HG03378 (cell line): ENCODE measurements at regions not wholly inside any gene's neighbourhood (a gene's known extent, or its start where the extent isn't known, plus 50 kb on each side); places are given as distances from the start of the nearest gene placed in this dataset.
"Not testable (repeated sequence)": the region's sequence is repeated elsewhere in the genome, so short reads cannot be mapped to it uniquely, and the experiment has no call there.

Experiments used
- ATAC-seq: cut with Tn5 transposase; IDR thresholded peaks from one replicate; pipeline ENCODE4 v1.9.1; 2021; ENCODE audit warnings: mild to moderate bottlenecking, moderate library complexity; ENCODE audit not compliant: unreplicated experiment

DNA sequence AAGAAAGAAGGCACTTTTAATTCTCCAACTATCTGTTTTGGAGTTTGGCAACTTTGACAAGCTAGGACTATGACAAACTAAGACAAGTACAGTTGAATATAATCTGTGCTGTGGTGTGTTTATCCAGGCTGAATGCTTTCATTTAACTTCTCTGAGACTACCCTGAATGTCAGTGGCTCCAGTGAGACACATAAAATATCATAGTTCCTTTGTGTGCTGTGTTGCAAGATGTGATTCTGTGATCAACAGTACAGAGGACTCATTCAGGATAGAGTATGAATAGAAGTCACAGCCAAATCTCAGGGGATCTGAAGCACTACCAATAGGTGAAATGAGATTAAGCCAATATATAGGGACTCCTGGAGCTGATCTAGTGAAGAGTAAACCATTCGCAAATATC is 876.9 kb upstream of the FBXO33 start:
- no peak for ATAC-seq

DNA sequence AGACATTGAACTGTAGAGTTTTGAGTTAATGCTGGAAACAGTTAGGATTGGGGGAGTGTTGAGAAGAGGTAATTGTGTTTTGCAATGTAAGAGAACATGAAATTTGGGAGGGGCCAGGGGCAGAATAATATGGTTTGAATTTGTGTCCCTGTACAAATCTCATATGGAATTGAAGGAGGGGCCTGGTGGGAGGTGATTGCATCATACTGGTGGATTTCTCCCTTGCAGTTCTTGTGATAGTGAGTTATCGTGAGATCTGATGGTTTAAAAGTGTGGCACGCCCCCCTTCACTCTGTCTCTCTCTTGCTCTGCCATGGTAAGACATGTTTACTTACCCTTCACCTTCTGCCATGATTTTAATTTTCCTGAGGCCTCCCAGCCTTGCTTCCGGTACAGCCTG is 876.0 kb upstream of the FBXO33 start:
- no peak for ATAC-seq

- ATAC-seq = no peak
Observed at GRCh38 chr14:40296821-40297220, 864.6 kb upstream of the FBXO33 start.

GRCh38 chr14:40292664-40293063 is 860.4 kb upstream of the FBXO33 start:
- ATAC-seq = no peak

- ATAC-seq = no peak
Observed at GRCh38 chr14:40282196-40282595, 850.0 kb upstream of the FBXO33 start.

DNA sequence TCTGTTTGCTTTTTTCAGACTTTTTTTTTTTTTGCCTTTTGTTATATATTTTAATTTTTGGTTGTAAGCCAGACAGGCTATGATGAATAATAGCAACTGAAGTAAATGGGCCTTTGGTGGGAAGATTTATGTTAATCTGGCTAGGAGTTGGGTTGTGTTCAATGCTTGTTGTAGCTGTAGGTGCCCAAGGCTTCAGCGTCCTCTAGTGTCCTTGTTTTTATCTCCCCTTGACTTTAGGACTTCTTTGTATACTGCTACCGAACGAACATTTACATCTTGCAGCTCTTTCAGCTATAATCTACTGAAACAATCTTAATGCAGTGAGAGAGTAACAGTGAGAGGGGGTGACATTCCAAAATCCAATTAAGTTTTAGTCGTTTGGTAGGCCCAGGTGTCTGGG is 848.4 kb upstream of the FBXO33 start:
- no peak for ATAC-seq

- ATAC-seq = no peak
Observed at GRCh38 chr14:40273417-40273816, 841.2 kb upstream of the FBXO33 start.

- no peak for ATAC-seq
Observed at GRCh38 chr14:40271480-40271879, 839.2 kb upstream of the FBXO33 start.

DNA sequence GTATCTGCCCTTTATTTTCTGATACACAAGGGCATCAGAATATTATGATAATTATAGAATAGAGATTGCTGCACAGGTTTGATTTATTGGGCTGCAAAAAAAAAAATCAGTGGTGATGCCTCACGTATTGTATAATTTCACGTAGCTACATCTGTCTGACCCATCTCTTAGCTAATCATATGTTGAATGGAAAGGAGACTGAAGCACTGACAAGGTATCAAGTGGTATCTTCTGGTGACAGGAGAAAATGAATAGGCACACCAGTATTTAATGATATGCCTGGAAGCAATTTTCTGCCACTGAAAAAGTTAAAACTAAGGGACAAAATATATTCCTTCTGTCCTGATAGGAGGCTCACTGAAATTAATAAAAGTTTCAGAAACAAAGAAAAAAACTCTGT is 837.2 kb upstream of the FBXO33 start:
- ATAC-seq = no peak

DNA sequence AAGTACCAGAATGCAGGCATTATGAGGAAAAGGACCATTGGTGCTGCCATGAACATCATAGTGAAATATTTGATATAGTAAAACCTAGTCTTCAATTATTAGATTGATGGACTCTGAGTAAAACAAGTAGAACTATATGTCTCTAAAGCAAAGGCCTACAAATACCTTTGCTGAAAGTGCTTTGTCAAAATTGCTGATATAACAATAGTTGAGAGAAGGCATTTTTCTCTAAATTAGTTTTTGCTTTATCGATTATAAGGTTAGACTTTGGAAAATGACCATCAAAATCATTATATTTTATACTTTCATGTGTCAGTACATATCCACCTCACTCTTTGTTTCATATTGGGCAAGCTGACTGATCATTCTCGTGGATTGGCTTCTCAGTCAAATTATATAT is 836.0 kb upstream of the FBXO33 start:
- ATAC-seq = no peak

- ATAC-seq = no peak
Observed at GRCh38 chr14:40265096-40265495, 832.9 kb upstream of the FBXO33 start.

DNA sequence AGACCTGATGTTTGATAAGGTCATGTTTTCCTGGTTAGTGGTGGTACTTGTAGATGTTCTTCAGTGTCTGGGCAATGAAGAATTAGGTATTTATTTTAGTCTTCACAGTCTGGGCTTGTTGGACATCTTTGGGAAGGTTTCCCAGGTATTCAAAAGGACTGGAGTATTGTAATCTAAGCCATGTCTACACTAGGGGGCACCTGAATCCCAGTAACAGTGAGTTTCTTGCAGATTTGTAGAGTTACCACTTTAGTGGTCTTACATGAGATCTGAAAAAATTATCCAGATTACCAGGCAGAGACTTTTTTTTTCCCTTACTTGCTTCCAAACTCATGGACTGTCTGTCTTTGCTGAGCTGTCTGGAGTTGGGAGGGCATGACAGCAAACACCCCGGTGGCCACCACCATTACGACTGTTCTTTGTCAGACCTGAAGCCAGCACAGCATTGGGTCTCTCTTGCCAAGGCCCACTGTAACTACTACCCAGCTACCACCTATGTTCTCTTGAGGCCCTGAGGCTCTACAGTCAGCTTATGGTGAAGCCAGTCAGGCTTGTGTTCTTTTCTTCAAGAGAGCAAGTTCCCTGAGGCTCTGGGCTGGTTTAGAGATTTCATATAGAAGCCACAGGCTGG is 820.7 kb upstream of the FBXO33 start:
- ATAC-seq = no peak

DNA sequence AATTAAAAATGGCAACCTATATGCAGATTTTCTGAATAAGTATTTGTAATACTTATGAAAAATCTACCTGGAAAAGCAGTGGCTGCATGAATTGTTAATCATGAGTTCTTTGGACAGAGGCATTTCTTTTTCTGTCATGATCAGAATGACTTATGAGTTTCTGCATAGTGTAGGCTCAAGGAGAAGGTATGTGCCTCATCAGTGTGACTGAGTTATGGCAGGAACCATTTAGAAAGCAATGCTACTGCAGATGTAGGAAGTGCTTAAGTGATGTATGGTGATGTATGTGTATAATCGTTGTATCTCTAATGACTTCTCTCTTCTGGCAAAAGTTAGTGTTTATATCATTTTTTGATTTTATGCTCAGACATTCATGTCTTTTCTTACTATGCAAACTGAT is 816.4 kb upstream of the FBXO33 start:
- no peak for ATAC-seq

DNA sequence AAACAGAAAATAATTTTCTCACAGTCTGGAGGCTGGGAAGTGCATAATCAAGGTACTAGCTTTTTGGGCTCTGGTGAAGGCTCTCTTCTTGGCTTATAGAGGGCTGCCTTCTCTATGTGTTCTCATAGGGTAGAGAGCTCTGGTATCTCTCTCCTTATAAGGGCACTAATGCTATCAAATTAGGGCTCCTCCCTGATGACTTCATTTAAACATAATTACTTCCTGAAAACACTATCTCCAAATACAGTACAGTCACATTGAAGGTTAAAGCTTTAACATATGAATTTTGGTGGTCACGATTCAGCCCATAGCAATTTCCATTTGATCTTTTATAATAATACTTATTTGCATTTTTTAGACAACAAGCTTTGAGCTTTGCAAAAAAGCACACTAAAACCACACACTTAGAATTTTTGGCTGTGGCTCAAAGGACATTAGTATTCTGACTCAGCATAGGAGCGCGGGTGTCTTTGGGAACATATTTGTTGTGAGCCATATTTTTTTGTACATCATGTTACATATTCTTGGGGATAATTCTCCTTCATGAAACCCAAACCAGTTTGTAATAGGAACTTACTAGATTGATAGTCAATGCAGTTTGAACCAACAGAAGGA is 808.1 kb upstream of the FBXO33 start:
- ATAC-seq = no peak

- ATAC-seq = no peak
Observed at GRCh38 chr14:40232302-40232701, 800.1 kb upstream of the FBXO33 start.

GRCh38 chr14:40229676-40230075 is 797.4 kb upstream of the FBXO33 start:
- ATAC-seq = no peak

GRCh38 chr14:40222996-40223395 is 790.8 kb upstream of the FBXO33 start:
- no peak for ATAC-seq

GRCh38 chr14:40221428-40221827 is 789.2 kb upstream of the FBXO33 start:
- ATAC-seq = no peak

DNA sequence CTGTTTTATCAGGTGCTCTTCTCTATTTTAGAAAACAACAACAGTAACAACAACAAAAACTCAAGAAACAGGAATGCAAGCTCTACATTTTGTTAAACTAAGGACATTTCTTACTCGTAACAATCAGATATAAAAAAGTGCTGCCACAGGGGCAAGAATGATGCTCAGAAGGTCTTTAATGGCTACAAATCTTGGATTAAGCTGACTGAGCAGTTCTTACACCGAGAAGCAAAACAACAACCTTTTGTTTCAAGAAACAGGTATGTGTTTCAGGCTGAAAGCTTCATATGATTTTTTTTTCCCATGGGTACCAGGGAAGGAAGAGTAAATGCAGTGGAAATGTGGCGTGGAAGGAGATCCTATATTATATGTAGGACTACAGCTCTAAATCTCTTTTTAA is 786.8 kb upstream of the FBXO33 start:
- no peak for ATAC-seq

DNA sequence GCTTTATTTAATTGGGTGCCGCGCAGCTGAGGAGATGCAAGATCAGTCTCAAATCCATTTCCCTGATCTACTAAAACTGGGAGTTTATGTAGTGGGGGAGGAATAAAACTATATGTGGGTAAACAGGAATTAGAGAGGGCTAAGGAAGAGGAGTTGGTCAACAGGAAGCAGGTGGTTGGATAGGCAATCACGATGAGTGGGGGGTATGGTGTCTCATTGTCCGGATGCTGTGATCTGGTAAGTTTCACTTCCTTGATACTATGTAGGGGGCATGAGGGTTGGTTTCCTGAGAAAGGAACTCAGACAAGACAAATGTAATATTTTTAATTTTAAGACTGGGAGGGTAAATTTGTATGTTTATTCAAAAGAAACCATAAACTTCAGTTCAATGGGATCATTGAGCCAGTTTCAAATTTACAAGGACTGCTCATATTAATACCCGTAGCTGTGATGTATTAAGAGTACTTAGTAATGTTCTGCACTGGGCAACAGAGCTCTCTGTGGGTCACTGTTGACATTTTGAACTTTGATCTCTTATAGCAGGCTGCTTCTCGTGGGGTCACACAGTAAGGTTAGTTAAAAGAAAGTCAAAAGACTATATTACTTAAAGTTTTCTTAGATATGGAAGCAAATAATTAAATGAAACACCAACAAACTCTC is 786.2 kb upstream of the FBXO33 start:
- ATAC-seq = no peak

GRCh38 chr14:40216976-40217375 is 784.7 kb upstream of the FBXO33 start:
- no peak for ATAC-seq

DNA sequence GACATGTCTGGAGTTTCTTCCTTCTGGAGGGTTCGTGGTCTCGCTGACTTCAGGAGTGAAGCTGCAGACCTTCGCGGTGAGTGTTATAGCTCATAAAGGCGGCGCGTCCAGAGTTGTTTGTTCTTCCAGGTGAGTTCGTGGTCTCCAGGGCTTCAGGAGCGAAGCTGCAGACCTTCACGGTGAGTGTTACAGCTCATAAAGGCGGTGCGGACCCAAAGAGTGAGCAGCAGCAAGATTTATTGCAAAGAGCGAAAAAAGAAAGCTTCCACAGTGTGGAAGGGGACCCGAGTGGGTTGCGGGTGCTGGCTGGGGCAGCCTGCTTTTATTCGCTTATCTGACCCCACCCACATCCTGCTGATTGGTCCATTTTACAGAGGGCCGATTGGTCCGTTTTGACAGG is 784.2 kb upstream of the FBXO33 start:
- not testable (repeated sequence) for ATAC-seq

GRCh38 chr14:40213701-40214100 is 781.5 kb upstream of the FBXO33 start:
- ATAC-seq = no peak
